CD4-positive, alpha-beta T cell treated with Interleukin-4 for 1 hour (primary cell): ENCODE measurements at regions not wholly inside any gene's neighbourhood (a gene's known extent, or its start where the extent isn't known, plus 50 kb on each side); places are given as distances from the start of the nearest gene placed in this dataset.

Experiments used
- DNase-seq, 2 donors: peaks; one replicate each; pipeline ENCODE4 v3.0.0-alpha.2; 2020 to 2022

GRCh38 chr6:104183816-104184435 is 675.8 kb downstream of the HACE1 start:
- no peak for DNase-seq

- no peak for DNase-seq
Observed at GRCh38 chr6:104182811-104183210, 676.9 kb downstream of the HACE1 start.

- DNase-seq: no peak
Observed at GRCh38 chr6:104173668-104174067, 686.1 kb downstream of the HACE1 start.

GRCh38 chr6:104170401-104170800 is 689.3 kb downstream of the HACE1 start:
- no peak for DNase-seq

GRCh38 chr6:104166055-104166668 is 693.6 kb downstream of the HACE1 start:
- no peak for DNase-seq

GRCh38 chr6:104162036-104162669 is 697.6 kb downstream of the HACE1 start:
- DNase-seq: no peak

- no peak for DNase-seq
Observed at GRCh38 chr6:104159045-104159618, 700.6 kb downstream of the HACE1 start.

- no peak for DNase-seq
Observed at GRCh38 chr6:104143757-104144156, 716.0 kb downstream of the HACE1 start.

GRCh38 chr6:104134876-104135275 is 724.8 kb downstream of the HACE1 start:
- no peak for DNase-seq

- no peak for DNase-seq
Observed at GRCh38 chr6:104130343-104130742, 729.4 kb downstream of the HACE1 start.

- DNase-seq: no peak
Observed at GRCh38 chr6:104126315-104127005, 733.3 kb downstream of the HACE1 start.

GRCh38 chr6:104123227-104123626 is 736.5 kb downstream of the HACE1 start:
- no peak for DNase-seq

- DNase-seq: no peak
Observed at GRCh38 chr6:104118274-104118673, 741.4 kb downstream of the HACE1 start.

- no peak for DNase-seq
Observed at GRCh38 chr6:104109806-104110205, 749.9 kb downstream of the HACE1 start.

GRCh38 chr6:104108634-104109033 is 751.1 kb downstream of the HACE1 start:
- no peak for DNase-seq

- no peak for DNase-seq
Observed at GRCh38 chr6:104095661-104096416, 763.9 kb downstream of the HACE1 start.

GRCh38 chr6:104087765-104088164 is 772.0 kb downstream of the HACE1 start:
- DNase-seq: no peak

GRCh38 chr6:104068281-104068680 is 791.4 kb downstream of the HACE1 start:
- no peak for DNase-seq

- DNase-seq: no peak
Observed at GRCh38 chr6:104064876-104065275, 794.8 kb downstream of the HACE1 start.

- DNase-seq: no peak
Observed at GRCh38 chr6:104050455-104050854, 809.3 kb downstream of the HACE1 start.

GRCh38 chr6:104046426-104046825 is 813.3 kb downstream of the HACE1 start:
- DNase-seq: no peak

GRCh38 chr6:104031346-104031745 is 828.4 kb downstream of the HACE1 start:
- DNase-seq: no peak

- DNase-seq: no peak
Observed at GRCh38 chr6:104022126-104022525, 837.6 kb downstream of the HACE1 start.
